OCI-LY7 (cell line): ENCODE measurements at regions not wholly inside any gene's neighbourhood (a gene's known extent, or its start where the extent isn't known, plus 50 kb on each side); places are given as distances from the start of the nearest gene placed in this dataset.

Source experiments
- BruUV-seq: library from RNA; stranded (reverse); fragments of 400-500 nt; replicated peaks from 2 replicates; lab custom pipeline; 2021; lab: Mats Ljungman, UMichigan
- CTCF ChIA-PET: fragments of 300-600 bp; sonication (Branson Sonifier 250); formaldehyde crosslinking; loops from one replicate; lab custom pipeline; 2022; ENCODE audit warnings: antibody characterized with exemption; ENCODE audit not compliant: unreplicated experiment; lab: Charles Lee
- POLR2A ChIA-PET: fragments of 300-600 bp; sonication (Branson Sonifier 250); formaldehyde crosslinking; loops from one replicate; lab custom pipeline; 2022; ENCODE audit warnings: antibody characterized with exemption; lab: Charles Lee
- DNase-seq: peaks from one replicate; pipeline ENCODE4 v3.0.0-alpha.2; 2015; ENCODE audit warnings: low spot score
- H2AFZ ChIP-seq: fragments of 200-600 bp; sonication (generic), shearing (Covaris generic); 2 replicates; pipeline ENCODE4 v1.6.1; 2014; ENCODE audit warnings: mild to moderate bottlenecking, antibody characterized with exemption, low read length, moderate library complexity
- H3K27ac ChIP-seq: fragments of 200-600 bp; sonication (generic); 2 replicates; pipeline ENCODE4 v1.5.1; 2014; ENCODE audit warnings: mixed run types, low read depth, mild to moderate bottlenecking, moderate library complexity, low read length, inconsistent platforms; ENCODE audit not compliant: poor library complexity, severe bottlenecking
- H3K36me3 ChIP-seq: fragments of 200-600 bp; sonication (generic); 2 replicates; pipeline ENCODE4 v1.6.1; 2014; ENCODE audit warnings: mild to moderate bottlenecking, antibody characterized with exemption, low read length, moderate library complexity, mixed read lengths; ENCODE audit not compliant: insufficient read depth
- H3K4me1 ChIP-seq: fragments of 200-600 bp; sonication (generic); 2 replicates; pipeline ENCODE4 v1.5.1; 2014; ENCODE audit warnings: mild to moderate bottlenecking, low read length; ENCODE audit not compliant: insufficient read depth, poor library complexity, severe bottlenecking
- H3K4me2 ChIP-seq: fragments of 200-600 bp; sonication (generic); 2 replicates; pipeline ENCODE4 v1.6.1; 2014; ENCODE audit warnings: mild to moderate bottlenecking, low read length
- H3K4me3 ChIP-seq: fragments of 200-600 bp; sonication (generic); 2 replicates; pipeline ENCODE4 v1.5.1; 2014; ENCODE audit warnings: mild to moderate bottlenecking, low read depth, low read length; ENCODE audit not compliant: poor library complexity, severe bottlenecking
- H3K79me2 ChIP-seq: fragments of 200-600 bp; sonication (generic); 2 replicates; pipeline ENCODE4 v1.6.1; 2016; ENCODE audit warnings: low read depth, mild to moderate bottlenecking, low read length, moderate library complexity, mixed read lengths; ENCODE audit not compliant: insufficient read depth
- H3K9me2 ChIP-seq: fragments of 200-600 bp; sonication (generic); 2 replicates; pipeline ENCODE4 v1.6.1; 2016; ENCODE audit warnings: mild to moderate bottlenecking, low read length, mixed read lengths; ENCODE audit not compliant: insufficient read depth
- H3K9me3 ChIP-seq: fragments of 200-600 bp; sonication (generic); 2 replicates; pipeline ENCODE4 v1.6.1; 2014; ENCODE audit warnings: mild to moderate bottlenecking, mixed run types, low read length, mixed read lengths
- H4K20me1 ChIP-seq: fragments of 200-600 bp; sonication (generic); 2 replicates; pipeline ENCODE4 v1.6.1; 2014; ENCODE audit warnings: mild to moderate bottlenecking, antibody characterized with exemption, low read length, moderate library complexity, mixed read lengths; ENCODE audit not compliant: insufficient read depth
- CTCF ChIP-seq: fragments of 200-600 bp; sonication (generic); conservative IDR thresholded peaks from 2 replicates; pipeline ENCODE4 v1.5.1; 2014; ENCODE audit warnings: mild to moderate bottlenecking, antibody characterized with exemption, low read length, moderate library complexity, mixed read lengths
- EZH2phosphoT487 ChIP-seq: fragments of 200-600 bp; sonication (generic); IDR thresholded peaks from 2 replicates; pipeline ENCODE4 v1.6.1; 2018; ENCODE audit warnings: low read depth, borderline replicate concordance, mild to moderate bottlenecking, mixed run types, antibody characterized with exemption, low read length, moderate library complexity, mixed read lengths
- intact Hi-C: fragments of 100-400 bp; cut with micrococcal nuclease; formaldehyde crosslinking; loops from one replicate; pipeline ENCODE4 v1.10.0; 2022; ENCODE audit not compliant: unreplicated experiment

- no peaks in the 10 kb centered on the region for H3K4me1 ChIP-seq
- no peaks in the 10 kb centered on the region for H3K36me3 ChIP-seq
- H4K20me1 ChIP-seq = no peaks in the 10 kb centered on the region
- TF ChIP-seq CTCF (peak; percentile 90), EZH2phosphoT487 (no peak)
- H3K9me3 ChIP-seq = peaks cover 4% of the 10 kb centered on the region; the same call in 1 of the 2 replicates
- H3K79me2 ChIP-seq = no peaks in the 10 kb centered on the region
- H2AFZ ChIP-seq = peak overlapping the region; percentile 52; the same call in 1 of the 2 replicates
- CTCF ChIA-PET = interaction anchor here (0.6 kb wide), 1 partner anchor 131 kb away, joined by 3 read pairs; no protein-coding TSS in a partner anchor
- no peak overlapping the region for H3K27ac ChIP-seq
- no peak overlapping the region for H3K4me3 ChIP-seq
- intact Hi-C loops = loop anchor here (1.0 to 10.0 kb wide), 7 partner anchors 124 to 661 kb away; no protein-coding TSS in a partner anchor
- peak; percentile 72 for DNase-seq
- no peaks in the 10 kb centered on the region for H3K9me2 ChIP-seq
- no TSS peak for BruUV-seq
- H3K4me2 ChIP-seq = no peak overlapping the region
- POLR2A ChIA-PET = interaction anchor here (1.2 kb wide), 2 partner anchors 125 to 131 kb away, joined by 3 to 4 read pairs; no protein-coding TSS in a partner anchor
These were observed 209.2 kb downstream of the SNX10 start for GRCh38 chr7:26500749-26501352.

- Histone ChIP-seq H3K79me2 (no peaks in the 10 kb centered on the region), H4K20me1 (no peaks in the 10 kb centered on the region), H3K27ac (no peak overlapping the region), H3K4me3 (no peak overlapping the region), H2AFZ (no peak overlapping the region), H3K4me2 (no peak overlapping the region), H3K36me3 (no peaks in the 10 kb centered on the region), H3K4me1 (no peaks in the 10 kb centered on the region), H3K9me2 (no peaks in the 10 kb centered on the region), H3K9me3 (peaks cover 4% of the 10 kb centered on the region; the same call in 1 of the 2 replicates)
- BruUV-seq = no TSS peak
- POLR2A ChIA-PET = interaction anchor here (0.6 kb wide), 2 partner anchors 77 to 445 kb away, joined by 3 to 4 read pairs; no protein-coding TSS in a partner anchor
- intact Hi-C loops = loop anchor here (5.0 to 10.0 kb wide), 4 partner anchors 227 to 658 kb away; no protein-coding TSS in a partner anchor
- TF ChIP-seq CTCF = no peak
- TF ChIP-seq EZH2phosphoT487 = no peak
- CTCF ChIA-PET = no interaction called here
- DNase-seq = no peak
These were observed 212.9 kb downstream of the SNX10 start for GRCh38 chr7:26504411-26505120.
